HCT116 (cell line): ENCODE measurements at regions not wholly inside any gene's neighbourhood (a gene's known extent, or its start where the extent isn't known, plus 50 kb on each side); places are given as distances from the start of the nearest gene placed in this dataset.

ENCODE experiments used
- ATAC-seq: fragments of 200-7000 bp; cut with Tn5 transposase; 2 replicates; pipeline ENCODE4 v1.9.1; 2020; ENCODE audit warnings: mild to moderate bottlenecking, moderate library complexity
- BruUV-seq: library from RNA; stranded (reverse); fragments of 400-500 nt; replicated peaks from 2 replicates; lab custom pipeline; 2021; lab: Mats Ljungman, UMichigan
- CTCF ChIA-PET: fragments of 300-600 bp; sonication (Branson Sonifier 250); formaldehyde crosslinking; loops from one replicate; lab custom pipeline; 2021; ENCODE audit warnings: antibody characterized with exemption; lab: Charles Lee
- POLR2A ChIA-PET: fragments of 300-600, 350-600 bp; sonication (Branson Sonifier 250); formaldehyde crosslinking; loops from one replicate; lab custom pipeline; 2021; ENCODE audit warnings: antibody characterized with exemption; lab: Charles Lee
- RAD21 ChIA-PET, 2 experiments: fragments of 300-600 bp; sonication (Branson Sonifier 250); formaldehyde crosslinking; loops; one replicate each; lab custom pipeline; 2023; ENCODE audit warnings: low total read pairs in 2 of 2; ENCODE audit not compliant: uncharacterized antibody in 2 of 2, unreplicated experiment in 2 of 2, low non-redundant PET in 1 of 2; lab: Charles Lee
- DNase-seq: peaks from one replicate; pipeline ENCODE4 v3.0.0-alpha.2; 2010; ENCODE audit warnings: low read depth, low spot score
- H2AFZ ChIP-seq: fragments of 200-600 bp; shearing (Covaris generic), sonication (generic); 2 replicates; pipeline ENCODE4 v1.6.1; 2017; ENCODE audit warnings: low read depth, mixed run types, mixed read lengths, antibody characterized with exemption, low read length; ENCODE audit not compliant: poor library complexity, severe bottlenecking
- H3K27ac ChIP-seq: 2 replicates; pipeline ENCODE4 v1.5.1; 2012; ENCODE audit warnings: low read depth, low read length
- H3K27me3 ChIP-seq: fragments of 200-600 bp; sonication (generic); 2 replicates; pipeline ENCODE4 v1.6.1; 2016; ENCODE audit warnings: mixed run types, low read length, mixed read lengths; ENCODE audit not compliant: insufficient read depth
- H3K36me3 ChIP-seq, 2 experiments: fragments of 200-500 bp in 1 of 2; fragments of 200-600 bp in 1 of 2; sonication (Bioruptor generic) in 1 of 2; sonication (generic) in 1 of 2; 2 replicates each; pipeline versions ENCODE4 v1.5.1 to v1.6.1; 2014 to 2016; ENCODE audit warnings: low read length in 2 of 2, inconsistent platforms in 1 of 2, mixed read lengths in 1 of 2, mixed run types in 1 of 2; ENCODE audit not compliant: insufficient read depth in 2 of 2, control insufficient read depth in 1 of 2
- H3K4me1 ChIP-seq, 2 experiments: fragments of 200-600 bp in 1 of 2; sonication (generic) in 1 of 2; 2 replicates each; pipeline versions ENCODE4 v1.5.1 to v1.6.1; 2012 to 2017; ENCODE audit warnings: low read length in 2 of 2, inconsistent platforms in 1 of 2, mild to moderate bottlenecking in 1 of 2, mixed read lengths in 1 of 2, mixed run types in 1 of 2, moderate library complexity in 1 of 2; ENCODE audit not compliant: insufficient read depth in 2 of 2, control insufficient read depth in 1 of 2
- H3K4me2 ChIP-seq: fragments of 200-600 bp; sonication (generic); 2 replicates; pipeline ENCODE4 v1.6.1; 2017; ENCODE audit warnings: mixed run types, low read length, mixed read lengths
- H3K4me3 ChIP-seq, 2 experiments: fragments of 200-600 bp in 1 of 2; sonication (generic) in 1 of 2; replicated peaks in 1 of 2; 2 replicates each; pipeline ENCODE4 v1.5.1; 2011 to 2016; ENCODE audit warnings: low read length in 2 of 2, control low read depth in 1 of 2, low read depth in 1 of 2, mild to moderate bottlenecking in 1 of 2, mixed read lengths in 1 of 2, mixed run types in 1 of 2
- H3K79me2 ChIP-seq: fragments of 200-600 bp; sonication (generic); 2 replicates; pipeline ENCODE4 v1.6.1; 2017; ENCODE audit warnings: mild to moderate bottlenecking, mixed run types, low read length, moderate library complexity, mixed read lengths; ENCODE audit not compliant: insufficient read depth
- H3K9ac ChIP-seq: fragments of 200-600 bp; sonication (generic); 2 replicates; pipeline ENCODE4 v1.6.1; 2016; ENCODE audit warnings: low read length, mixed read lengths
- H3K9me2 ChIP-seq: fragments of 200-600 bp; sonication (generic), shearing (Covaris generic); 2 replicates; pipeline ENCODE4 v1.6.1; 2017; ENCODE audit warnings: mixed run types, mild to moderate bottlenecking, moderate library complexity; ENCODE audit not compliant: insufficient read depth
- H3K9me3 ChIP-seq, 2 experiments: fragments of 200-500 bp in 1 of 2; fragments of 200-600 bp in 1 of 2; sonication (Bioruptor generic) in 1 of 2; sonication (generic) in 1 of 2; 2 replicates each; pipeline ENCODE4 v1.6.1; 2014 to 2017; ENCODE audit warnings: low read length in 2 of 2, mixed read lengths in 2 of 2, inconsistent platforms in 1 of 2, low read depth in 1 of 2, mild to moderate bottlenecking in 1 of 2, mixed run types in 1 of 2, moderate library complexity in 1 of 2; ENCODE audit not compliant: control insufficient read depth in 1 of 2, insufficient read depth in 1 of 2
- H4K20me1 ChIP-seq: fragments of 200-600 bp; sonication (generic), shearing (Covaris generic); 2 replicates; pipeline ENCODE4 v1.6.1; 2017; ENCODE audit warnings: mixed run types, mild to moderate bottlenecking, moderate library complexity; ENCODE audit not compliant: insufficient read depth
- ATF3 ChIP-seq: IDR thresholded peaks from 2 replicates; pipeline ENCODE4 v1.6.1; 2012
- CBX3 ChIP-seq: IDR thresholded peaks from 2 replicates; pipeline ENCODE4 v1.6.1; 2012; ENCODE audit warnings: low read depth
- CEBPB ChIP-seq: IDR thresholded peaks from 2 replicates; pipeline ENCODE4 v1.6.1; 2012; ENCODE audit warnings: low read depth
- EGR1 ChIP-seq: IDR thresholded peaks from 2 replicates; pipeline ENCODE4 v1.6.1; 2012; ENCODE audit warnings: low read depth
- EZH2phosphoT487 ChIP-seq: fragments of 200-600 bp; IDR thresholded peaks from 2 replicates; pipeline ENCODE4 v1.6.1; 2018; ENCODE audit warnings: antibody characterized with exemption, borderline replicate concordance
- FOSL1 ChIP-seq: IDR thresholded peaks from 2 replicates; pipeline ENCODE4 v1.6.1; 2012; ENCODE audit warnings: low read depth
- JUND ChIP-seq: IDR thresholded peaks from 2 replicates; pipeline ENCODE4 v1.6.1; 2012
- MAX ChIP-seq: IDR thresholded peaks from 2 replicates; pipeline ENCODE4 v1.6.1; 2012
- POLR2A ChIP-seq: IDR thresholded peaks from 2 replicates; pipeline ENCODE4 v1.7.0; 2011; ENCODE audit warnings: borderline replicate concordance; ENCODE audit not compliant: insufficient read depth, insufficient read length; ENCODE audit errors: extremely low read depth
- POLR2AphosphoS5 ChIP-seq: IDR thresholded peaks from 2 replicates; pipeline ENCODE4 v1.6.1; 2011; ENCODE audit warnings: mild to moderate bottlenecking, low read depth, low read length, moderate library complexity
- RAD21 ChIP-seq: IDR thresholded peaks from 2 replicates; pipeline ENCODE4 v1.6.1; 2012; ENCODE audit warnings: low read depth, mild to moderate bottlenecking
- REST ChIP-seq: IDR thresholded peaks from 2 replicates; pipeline ENCODE4 v1.6.1; 2012; ENCODE audit warnings: low read depth
- SIN3A ChIP-seq: IDR thresholded peaks from 2 replicates; pipeline ENCODE4 v1.6.1; 2012; ENCODE audit warnings: low read depth
- SP1 ChIP-seq: IDR thresholded peaks from 2 replicates; pipeline ENCODE4 v1.6.1; 2012; ENCODE audit warnings: low read depth
- TCF7L2 ChIP-seq: IDR thresholded peaks from 2 replicates; pipeline ENCODE4 v1.7.0; 2011; ENCODE audit warnings: borderline replicate concordance, inconsistent platforms; ENCODE audit not compliant: insufficient read depth, insufficient read length; ENCODE audit errors: extremely low read depth
- YY1 ChIP-seq: IDR thresholded peaks from 2 replicates; pipeline ENCODE4 v1.6.1; 2011; ENCODE audit warnings: low read length, low read depth, moderate library complexity, mild to moderate bottlenecking; ENCODE audit not compliant: insufficient replicate concordance; ENCODE audit errors: extremely low read depth
- ZFX ChIP-seq: fragments of 450-650 bp; IDR thresholded peaks from 2 replicates; pipeline ENCODE4 v1.6.1; 2017
- ZNF274 ChIP-seq: fragments of 200-500 bp; sonication (Bioruptor generic); IDR thresholded peaks from 2 replicates; pipeline ENCODE4 v1.6.1; 2014; ENCODE audit warnings: mild to moderate bottlenecking, low read depth, low read length, inconsistent platforms
- intact Hi-C: fragments of 100-400 bp; cut with micrococcal nuclease; formaldehyde crosslinking; loops from 2 replicates; pipeline ENCODE4 v1.10.0; 2022
- TF ChIP-seq, protein P1 (sequence below), 3 experiments: fragments of 200-600 bp in 1 of 3; sonication (generic) in 1 of 3; IDR thresholded peaks in 2 of 3; conservative IDR thresholded peaks in 1 of 3; 2 replicates each; pipeline ENCODE4 v1.5.1; 2012 to 2017; ENCODE audit warnings: low read depth in 2 of 3, low read length in 2 of 3, antibody characterized with exemption in 1 of 3, borderline replicate concordance in 1 of 3, control low read depth in 1 of 3, mild to moderate bottlenecking in 1 of 3, mixed read lengths in 1 of 3, mixed run types in 1 of 3, moderate library complexity in 1 of 3; ENCODE audit not compliant: insufficient read depth in 1 of 3

- H3K4me2 ChIP-seq = no peak overlapping the region
- H3K27me3 ChIP-seq = no peaks in the 10 kb centered on the region
- no peak overlapping the region for H3K9ac ChIP-seq
- no TSS peak for BruUV-seq
- no peak overlapping the region for H3K4me3 ChIP-seq
- peaks cover 0 to 12% of the 10 kb centered on the region in 2 experiments; a peak in 2 of 4 replicates for H3K9me3 ChIP-seq
- RAD21 ChIA-PET = no interaction called here
- H3K79me2 ChIP-seq = no peaks in the 10 kb centered on the region
- TF ChIP-seq ZFX (no peak), EGR1 (no peak), EZH2phosphoT487 (no peak), SP1 (no peak), REST (no peak), MAX (no peak), RAD21 (no peak), ATF3 (no peak), POLR2AphosphoS5 (no peak), YY1 (no peak), TCF7L2 (no peak), POLR2A (no peak), CBX3 (no peak), ZNF274 (no peak), FOSL1 (no peak), CEBPB (no peak), SIN3A (no peak), JUND (no peak)
- TF ChIP-seq, protein P1, sequence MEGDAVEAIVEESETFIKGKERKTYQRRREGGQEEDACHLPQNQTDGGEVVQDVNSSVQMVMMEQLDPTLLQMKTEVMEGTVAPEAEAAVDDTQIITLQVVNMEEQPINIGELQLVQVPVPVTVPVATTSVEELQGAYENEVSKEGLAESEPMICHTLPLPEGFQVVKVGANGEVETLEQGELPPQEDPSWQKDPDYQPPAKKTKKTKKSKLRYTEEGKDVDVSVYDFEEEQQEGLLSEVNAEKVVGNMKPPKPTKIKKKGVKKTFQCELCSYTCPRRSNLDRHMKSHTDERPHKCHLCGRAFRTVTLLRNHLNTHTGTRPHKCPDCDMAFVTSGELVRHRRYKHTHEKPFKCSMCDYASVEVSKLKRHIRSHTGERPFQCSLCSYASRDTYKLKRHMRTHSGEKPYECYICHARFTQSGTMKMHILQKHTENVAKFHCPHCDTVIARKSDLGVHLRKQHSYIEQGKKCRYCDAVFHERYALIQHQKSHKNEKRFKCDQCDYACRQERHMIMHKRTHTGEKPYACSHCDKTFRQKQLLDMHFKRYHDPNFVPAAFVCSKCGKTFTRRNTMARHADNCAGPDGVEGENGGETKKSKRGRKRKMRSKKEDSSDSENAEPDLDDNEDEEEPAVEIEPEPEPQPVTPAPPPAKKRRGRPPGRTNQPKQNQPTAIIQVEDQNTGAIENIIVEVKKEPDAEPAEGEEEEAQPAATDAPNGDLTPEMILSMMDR (IDR thresholded peaks at IDR 0.05 in 2 of 3, conservative IDR thresholded peaks at IDR 0.05 in 1 of 3; ENCODE audit: borderline replicate concordance in 1 of 3, insufficient read depth in 1 of 3, low read depth in 2 of 3, low read length in 2 of 3) = no peak
- CTCF ChIA-PET = no interaction called here
- POLR2A ChIA-PET = no interaction called here
- H3K27ac ChIP-seq = no peak overlapping the region
- H3K4me1 ChIP-seq = no peaks in the 10 kb centered on the region
- intact Hi-C loops = no loop called here
- no peaks in the 10 kb centered on the region for H3K36me3 ChIP-seq
- no peaks in the 10 kb centered on the region for H3K9me2 ChIP-seq
- H2AFZ ChIP-seq = no peak overlapping the region
- H4K20me1 ChIP-seq = no peaks in the 10 kb centered on the region
- ATAC-seq (no peak), DNase-seq (no peak)
Observed at GRCh38 chr11:23425381-23425780, 565.1 kb upstream of the CCDC179 start.
